Stomach smooth muscle (tissue), 2 donors: ENCODE measurements at regions not wholly inside any gene's neighbourhood (a gene's known extent, or its start where the extent isn't known, plus 50 kb on each side); places are given as distances from the start of the nearest gene placed in this dataset.

Source experiments
- H3K27ac ChIP-seq: one replicate; pipeline ENCODE4 v1.7.0; 2013; ENCODE audit warnings: mild to moderate bottlenecking, low read length, inconsistent platforms
- H3K27me3 ChIP-seq, 2 donors: one replicate each; pipeline ENCODE4 v1.7.0; 2013; ENCODE audit warnings: low read length in 2 of 2; ENCODE audit not compliant: insufficient read depth in 2 of 2, control insufficient read depth in 1 of 2
- H3K36me3 ChIP-seq, 2 donors: one replicate each; pipeline ENCODE4 v1.7.0; 2013; ENCODE audit warnings: low read length in 2 of 2; ENCODE audit not compliant: control insufficient read depth in 2 of 2, insufficient read depth in 2 of 2
- H3K4me1 ChIP-seq: one replicate; pipeline ENCODE4 v1.7.0; 2013; ENCODE audit warnings: low read length; ENCODE audit not compliant: control insufficient read depth, insufficient read depth
- H3K4me3 ChIP-seq, 2 donors: one replicate each; pipeline ENCODE4 v1.7.0; 2013; ENCODE audit warnings: low read length in 2 of 2
- H3K9ac ChIP-seq, 2 donors: one replicate each; pipeline ENCODE4 v1.7.0; 2013; ENCODE audit warnings: low read length in 2 of 2, mild to moderate bottlenecking in 1 of 2
- H3K9me3 ChIP-seq, 2 donors: one replicate each; pipeline ENCODE4 v1.7.0; 2013; ENCODE audit warnings: low read length in 2 of 2; ENCODE audit not compliant: control insufficient read depth in 2 of 2
- donor health status: healthy.
- donor health status: Pancreatic carcinoma.

DNA sequence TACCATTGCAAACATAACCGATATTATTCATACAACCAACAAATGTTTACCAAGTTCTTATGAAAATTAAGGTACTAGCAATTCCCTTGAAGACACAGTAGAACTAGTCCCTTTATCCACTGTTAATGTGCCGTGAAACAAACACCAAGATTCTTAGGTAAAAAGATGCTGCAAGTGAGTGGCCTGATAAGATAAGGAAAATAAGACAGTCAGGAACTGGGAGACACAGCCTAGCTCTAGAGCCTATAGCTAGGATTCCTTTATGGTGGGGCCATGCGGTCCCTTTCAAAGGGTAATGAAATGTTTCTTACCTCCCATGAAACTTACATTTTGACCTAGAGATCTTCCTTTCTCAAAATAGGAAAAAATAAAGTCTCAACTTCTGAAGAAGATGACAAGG is 658.4 kb upstream of the MIR17HG start:
- Histone ChIP-seq H3K9me3 (no peaks in the 10 kb centered on the region), H3K4me1 (no peaks in the 10 kb centered on the region), H3K9ac (no peak overlapping the region), H3K36me3 (no peaks in the 10 kb centered on the region), H3K27me3 (no peaks in the 10 kb centered on the region), H3K27ac (no peak overlapping the region), H3K4me3 (no peak overlapping the region)

DNA sequence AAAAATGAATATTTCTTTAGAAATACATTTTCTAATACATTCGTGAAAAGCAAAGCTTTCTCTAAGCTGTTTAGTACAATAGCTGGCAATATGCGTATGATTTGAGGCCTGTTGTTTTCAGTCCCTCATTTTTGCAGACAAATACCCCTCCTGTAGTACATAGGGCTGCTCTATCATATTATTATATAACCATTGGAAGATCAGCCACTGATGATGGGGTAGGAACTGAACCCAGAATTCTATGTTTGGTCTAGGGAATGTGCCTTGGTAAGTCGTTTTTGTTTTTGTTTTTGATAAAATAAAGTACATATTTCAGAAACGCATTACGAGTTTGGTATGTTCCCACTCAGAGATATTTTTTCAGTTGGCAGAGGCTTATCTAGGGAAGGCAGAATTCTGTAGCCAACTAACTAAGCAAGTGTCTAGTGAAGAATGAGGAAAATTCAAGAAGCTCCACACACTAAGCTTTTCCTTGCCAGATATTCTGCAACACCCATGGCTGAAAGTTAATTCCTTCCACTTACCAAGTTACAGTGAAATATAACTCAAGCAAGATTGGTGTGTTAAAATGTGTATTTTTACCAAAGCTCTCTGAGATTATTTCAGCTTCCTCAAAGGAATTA is 656.9 kb upstream of the MIR17HG start:
- no peaks in the 10 kb centered on the region for H3K9me3 ChIP-seq
- H3K4me1 ChIP-seq: no peaks in the 10 kb centered on the region
- H3K27me3 ChIP-seq: no peaks in the 10 kb centered on the region
- H3K9ac ChIP-seq: no peak overlapping the region
- H3K27ac ChIP-seq: no peak overlapping the region
- H3K36me3 ChIP-seq: no peaks in the 10 kb centered on the region
- H3K4me3 ChIP-seq: no peak overlapping the region

GRCh38 chr13:90696254-90696653 is 651.2 kb upstream of the MIR17HG start:
- Histone ChIP-seq H3K9ac (no peak overlapping the region), H3K4me1 (no peaks in the 10 kb centered on the region), H3K36me3 (no peaks in the 10 kb centered on the region), H3K27me3 (no peaks in the 10 kb centered on the region), H3K4me3 (no peak overlapping the region), H3K9me3 (no peaks in the 10 kb centered on the region), H3K27ac (no peak overlapping the region)

DNA sequence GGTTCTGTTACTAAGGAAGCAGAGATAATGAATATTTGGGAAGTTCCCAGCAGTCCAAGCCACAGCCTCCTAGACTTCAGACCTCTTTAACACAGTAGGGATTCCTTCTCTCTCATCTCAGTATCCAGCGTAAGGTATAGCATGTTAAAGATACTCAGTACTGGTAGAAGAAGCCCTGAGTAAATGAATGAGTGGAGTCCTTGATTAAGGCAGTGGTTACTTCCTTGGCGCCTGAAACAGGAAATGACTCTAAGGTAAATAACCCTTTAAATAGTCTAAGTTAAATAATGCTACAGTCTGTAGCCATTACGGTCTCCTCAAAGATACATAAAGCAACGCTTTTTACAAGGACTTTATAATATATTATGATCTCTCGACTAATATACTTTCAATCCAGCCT is 650.8 kb upstream of the MIR17HG start:
- H3K9ac ChIP-seq: no peak overlapping the region
- H3K4me1 ChIP-seq: no peaks in the 10 kb centered on the region
- no peaks in the 10 kb centered on the region for H3K36me3 ChIP-seq
- no peaks in the 10 kb centered on the region for H3K27me3 ChIP-seq
- no peaks in the 10 kb centered on the region for H3K9me3 ChIP-seq
- H3K4me3 ChIP-seq: no peak overlapping the region
- H3K27ac ChIP-seq: no peak overlapping the region

- Histone ChIP-seq H3K27me3 (no peaks in the 10 kb centered on the region), H3K4me3 (no peak overlapping the region), H3K4me1 (no peaks in the 10 kb centered on the region), H3K9me3 (no peaks in the 10 kb centered on the region), H3K36me3 (no peaks in the 10 kb centered on the region), H3K9ac (no peak overlapping the region), H3K27ac (no peak overlapping the region)
Observed at GRCh38 chr13:90700340-90700739, 647.1 kb upstream of the MIR17HG start.

GRCh38 chr13:90701264-90701663 is 646.2 kb upstream of the MIR17HG start:
- Histone ChIP-seq H3K27me3 (no peaks in the 10 kb centered on the region), H3K27ac (no peak overlapping the region), H3K4me1 (no peaks in the 10 kb centered on the region)

DNA sequence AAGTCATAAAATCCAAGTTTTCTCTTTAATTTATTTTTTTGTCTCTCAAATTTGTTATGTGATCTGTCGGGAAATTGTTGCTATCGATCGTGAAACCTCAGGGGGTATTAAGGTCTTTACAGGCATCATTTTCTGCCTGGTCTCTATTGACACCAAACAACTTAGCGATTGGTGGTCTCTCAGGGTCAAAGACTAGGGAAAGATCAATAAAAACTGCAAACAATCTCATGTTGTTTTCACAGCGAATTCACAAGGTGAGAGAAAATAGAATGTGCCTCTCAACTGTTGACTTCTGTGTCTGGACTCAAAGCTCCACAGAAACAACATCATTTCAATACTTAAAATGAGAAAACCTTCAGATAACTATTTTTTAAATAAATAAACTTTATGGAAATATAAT is 645.4 kb upstream of the MIR17HG start:
- no peak overlapping the region for H3K9ac ChIP-seq
- H3K9me3 ChIP-seq: no peaks in the 10 kb centered on the region
- no peaks in the 10 kb centered on the region for H3K27me3 ChIP-seq
- H3K4me1 ChIP-seq: no peaks in the 10 kb centered on the region
- H3K36me3 ChIP-seq: no peaks in the 10 kb centered on the region
- no peak overlapping the region for H3K27ac ChIP-seq
- H3K4me3 ChIP-seq: no peak overlapping the region

More at GRCh38 chr13:90701264-90701663, 646.2 kb upstream of the MIR17HG start:
- Histone ChIP-seq H3K9ac (no peak overlapping the region), H3K4me3 (no peak overlapping the region), H3K9me3 (no peaks in the 10 kb centered on the region), H3K36me3 (no peaks in the 10 kb centered on the region)

GRCh38 chr13:90706631-90707030 is 640.9 kb upstream of the MIR17HG start:
- Histone ChIP-seq H3K4me1 (no peaks in the 10 kb centered on the region), H3K27ac (no peak overlapping the region), H3K9ac (no peak overlapping the region), H3K4me3 (no peak overlapping the region), H3K36me3 (no peaks in the 10 kb centered on the region), H3K27me3 (no peaks in the 10 kb centered on the region), H3K9me3 (no peaks in the 10 kb centered on the region)

DNA sequence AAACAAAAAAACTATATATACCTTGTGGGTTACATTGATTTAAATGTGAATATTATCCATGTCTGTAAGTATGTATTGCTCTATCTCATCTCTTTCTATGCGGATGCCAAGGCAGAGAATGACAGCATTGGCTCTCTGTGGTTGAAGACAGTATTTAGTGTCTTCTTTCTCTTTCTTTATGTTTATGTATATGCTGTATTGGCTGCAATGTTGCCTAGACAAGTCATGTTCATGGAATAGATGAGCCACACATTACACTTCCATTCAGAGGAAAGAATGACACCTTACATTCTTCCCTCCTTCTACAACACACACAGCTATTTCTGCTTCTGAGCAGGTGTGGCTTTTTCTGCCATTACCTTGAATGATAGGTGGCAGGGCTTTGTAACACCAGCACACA is 639.4 kb upstream of the MIR17HG start:
- Histone ChIP-seq H3K9me3 (no peaks in the 10 kb centered on the region), H3K4me1 (no peaks in the 10 kb centered on the region)

DNA sequence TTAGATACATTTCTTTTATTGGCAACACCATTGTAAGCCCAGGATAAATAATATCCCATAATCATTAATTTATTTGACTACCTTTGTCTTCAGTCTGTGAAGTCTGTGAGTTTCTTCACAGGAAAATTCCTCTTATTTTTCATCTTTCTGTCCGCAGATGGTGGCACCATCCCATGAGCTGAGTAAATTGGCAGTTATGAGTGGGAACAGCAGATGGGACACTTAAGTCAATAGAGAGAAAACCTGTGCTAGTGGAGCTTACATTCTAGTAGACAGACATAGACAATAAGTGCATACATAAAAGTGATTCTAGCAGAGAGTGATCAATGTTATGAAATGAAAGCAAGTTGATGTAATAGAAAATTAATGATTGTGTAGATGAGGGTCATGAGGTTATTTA is 638.2 kb upstream of the MIR17HG start:
- Histone ChIP-seq H3K4me1 (no peaks in the 10 kb centered on the region), H3K36me3 (no peaks in the 10 kb centered on the region), H3K9me3 (no peaks in the 10 kb centered on the region), H3K27me3 (no peaks in the 10 kb centered on the region), H3K9ac (no peak overlapping the region), H3K4me3 (no peak overlapping the region), H3K27ac (no peak overlapping the region)

More for the DNA sequence above, 639.4 kb upstream of the MIR17HG start:
- Histone ChIP-seq H3K27me3 (no peaks in the 10 kb centered on the region), H3K36me3 (no peaks in the 10 kb centered on the region), H3K9ac (no peak overlapping the region), H3K4me3 (no peak overlapping the region), H3K27ac (no peak overlapping the region)

DNA sequence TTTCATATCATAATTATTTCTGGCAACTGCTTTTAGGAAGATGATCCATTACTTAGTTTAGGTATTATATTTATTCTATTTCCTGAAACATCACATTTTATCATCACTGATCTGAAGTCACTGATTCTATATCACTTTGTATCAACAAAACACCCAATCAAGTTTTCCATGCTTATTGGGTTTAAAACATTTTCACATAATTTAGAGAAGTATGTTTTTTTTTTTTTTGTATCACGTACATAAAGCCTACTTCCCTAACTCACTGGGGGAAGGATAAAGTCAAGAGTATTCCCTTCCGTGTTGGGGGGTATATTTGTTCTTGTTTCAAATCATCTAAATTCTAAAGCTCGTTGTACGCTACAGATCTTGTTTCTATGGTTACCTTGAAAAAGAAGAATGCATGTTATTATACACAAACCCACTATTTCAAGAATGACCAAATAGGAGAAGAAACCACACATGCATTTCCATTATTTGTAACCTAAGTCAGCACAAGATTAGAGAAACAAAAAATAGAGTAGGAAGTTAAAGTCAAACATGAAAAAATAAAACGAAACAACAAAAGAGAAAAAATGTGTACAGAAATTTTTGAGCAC is 637.2 kb upstream of the MIR17HG start:
- Histone ChIP-seq H3K4me3 (no peak overlapping the region), H3K27me3 (no peaks in the 10 kb centered on the region), H3K4me1 (no peaks in the 10 kb centered on the region), H3K36me3 (no peaks in the 10 kb centered on the region), H3K9me3 (no peaks in the 10 kb centered on the region), H3K27ac (no peak overlapping the region), H3K9ac (no peak overlapping the region)
